PC-3 (cell line): ENCODE measurements at regions not wholly inside any gene's neighbourhood (a gene's known extent, or its start where the extent isn't known, plus 50 kb on each side); places are given as distances from the start of the nearest gene placed in this dataset.

Experiments
- ATAC-seq: fragments of 200-7000 bp; cut with Tn5 transposase; 2 replicates; pipeline ENCODE4 v1.9.1; 2020; ENCODE audit warnings: mild to moderate bottlenecking, moderate library complexity
- BruUV-seq: library from RNA; stranded (reverse); fragments of 400-500 nt; replicated peaks from 2 replicates; lab custom pipeline; 2021; lab: Mats Ljungman, UMichigan
- CTCF ChIA-PET: fragments of 300-600 bp; sonication (Branson Sonifier 250); formaldehyde crosslinking; loops from one replicate; lab custom pipeline; 2022; ENCODE audit warnings: antibody characterized with exemption; lab: Charles Lee
- POLR2A ChIA-PET: fragments of 300-600 bp; sonication (Branson Sonifier 250); formaldehyde crosslinking; loops from one replicate; lab custom pipeline; 2022; ENCODE audit warnings: antibody characterized with exemption; ENCODE audit not compliant: unreplicated experiment; lab: Charles Lee
- DNase-seq: peaks from one replicate; pipeline ENCODE4 v3.0.0-alpha.2; 2015
- H2AFZ ChIP-seq: fragments of 300-600 bp; sonication (generic); 2 replicates; pipeline ENCODE4 v1.6.0; 2016; ENCODE audit warnings: antibody characterized with exemption, low read length
- H3F3A ChIP-seq: fragments of 300-600 bp; sonication (generic); one replicate; pipeline ENCODE4 v1.6.0; 2017; ENCODE audit warnings: antibody characterized with exemption, low read length, control low read depth, mild to moderate bottlenecking; ENCODE audit not compliant: unreplicated experiment
- H3K27ac ChIP-seq: fragments of 300-600 bp; sonication (generic); 2 replicates; pipeline ENCODE4 v1.5.1; 2016; ENCODE audit warnings: mild to moderate bottlenecking, low read length
- H3K27me3 ChIP-seq: fragments of 300-600 bp; sonication (generic); 2 replicates; pipeline ENCODE4 v1.6.1; 2016; ENCODE audit warnings: low read length, mixed read lengths
- H3K36me3 ChIP-seq: fragments of 300-600 bp; sonication (generic); 2 replicates; pipeline ENCODE4 v1.6.1; 2016; ENCODE audit warnings: low read depth, mixed run types, low read length, mixed read lengths
- H3K4me1 ChIP-seq: fragments of 300-600 bp; sonication (generic); 2 replicates; pipeline ENCODE4 v1.5.1; 2016; ENCODE audit warnings: low read length; ENCODE audit not compliant: insufficient read depth
- H3K4me2 ChIP-seq: fragments of 300-600 bp; sonication (generic); 2 replicates; pipeline ENCODE4 v1.6.0; 2016; ENCODE audit warnings: low read length
- H3K4me3 ChIP-seq: fragments of 300-600 bp; sonication (generic); 2 replicates; pipeline ENCODE4 v1.5.1; 2016; ENCODE audit warnings: mild to moderate bottlenecking, low read length, mixed read lengths
- H3K79me2 ChIP-seq: fragments of 300-600 bp; sonication (generic); 2 replicates; pipeline ENCODE4 v1.6.1; 2017; ENCODE audit warnings: low read length, mixed read lengths
- H3K9ac ChIP-seq: fragments of 300-600 bp; sonication (generic); 2 replicates; pipeline ENCODE4 v1.6.0; 2016; ENCODE audit warnings: mild to moderate bottlenecking, low read length
- H3K9me2 ChIP-seq: fragments of 300-600 bp; sonication (generic); replicated peaks from 2 replicates; pipeline ENCODE4 v1.6.1; 2016; ENCODE audit warnings: mixed run types, low read length, mixed read lengths
- H3K9me3 ChIP-seq: fragments of 300-600 bp; sonication (generic); 2 replicates; pipeline ENCODE4 v1.6.1; 2016; ENCODE audit warnings: low read length, mixed read lengths
- H4K20me1 ChIP-seq: fragments of 300-600 bp; sonication (generic); 2 replicates; pipeline ENCODE4 v1.6.1; 2016; ENCODE audit warnings: low read length, mixed read lengths
- CTCF ChIP-seq: fragments of 300-600 bp; sonication (generic); conservative IDR thresholded peaks from 2 replicates; pipeline ENCODE4 v1.5.1; 2017; ENCODE audit warnings: antibody characterized with exemption, low read depth, mild to moderate bottlenecking, low read length
- EZH2 ChIP-seq: fragments of 300-600 bp; sonication (generic); IDR thresholded peaks from one replicate; pipeline ENCODE4 v1.6.1; 2017; ENCODE audit warnings: antibody characterized with exemption, mild to moderate bottlenecking, low read length; ENCODE audit not compliant: unreplicated experiment
- EZH2phosphoT487 ChIP-seq: fragments of 300-600 bp; sonication (generic); IDR thresholded peaks from 2 replicates; pipeline ENCODE4 v1.6.1; 2018; ENCODE audit warnings: mild to moderate bottlenecking, antibody characterized with exemption, low read length, borderline replicate concordance
- intact Hi-C: fragments of 100-400 bp; cut with micrococcal nuclease; formaldehyde crosslinking; loops from 2 replicates; pipeline ENCODE4 v1.9.0; 2023

- peak overlapping the region; percentile 59 for H3K4me2 ChIP-seq
- H3K27ac ChIP-seq: no peak overlapping the region
- H3K9me3 ChIP-seq: no peaks in the 10 kb centered on the region
- H4K20me1 ChIP-seq: no peaks in the 10 kb centered on the region
- H3K36me3 ChIP-seq: no peaks in the 10 kb centered on the region; the same call in 1 of the 2 replicates
- TF ChIP-seq EZH2 (no peak), CTCF (no peak), EZH2phosphoT487 (no peak)
- no peak overlapping the region for H3K4me3 ChIP-seq
- intact Hi-C loops: loop anchor here (5.0 kb wide), 1 partner anchor 56 kb away; no protein-coding TSS in a partner anchor
- no peak overlapping the region for H3K9ac ChIP-seq
- ChIA-PET CTCF (interaction anchor here (0.9 to 1.5 kb wide), 2 partner anchors 16 to 35 kb away, joined by 4 to 6 read pairs; no protein-coding TSS in a partner anchor), POLR2A (interaction anchor here (0.5 kb wide), 1 partner anchor 46 kb away, joined by 9 read pairs; no protein-coding TSS in a partner anchor)
- no peaks in the 10 kb centered on the region for H3K79me2 ChIP-seq
- H3K27me3 ChIP-seq: no peaks in the 10 kb centered on the region
- DNase-seq: peak; percentile 64
- H2AFZ ChIP-seq: no peak overlapping the region
- no peaks in the 10 kb centered on the region for H3K9me2 ChIP-seq
- peak; percentile 78 for ATAC-seq
- peaks cover 60% of the 10 kb centered on the region for H3K4me1 ChIP-seq
- BruUV-seq: no TSS peak
- H3F3A ChIP-seq: peaks cover 7% of the 10 kb centered on the region
These were observed 185.6 kb upstream of the PRSS58 start for GRCh38 chr7:142443216-142444010.

- BruUV-seq: no TSS peak
- CTCF ChIA-PET: no interaction called here
These were observed 184.5 kb upstream of the PRSS58 start for GRCh38 chr7:142442396-142442795.

More at GRCh38 chr7:142442396-142442795, 184.5 kb upstream of the PRSS58 start:
- ATAC-seq: no peak
- Histone ChIP-seq H3K79me2 (no peaks in the 10 kb centered on the region), H3K9me2 (no peaks in the 10 kb centered on the region), H3K27me3 (no peaks in the 10 kb centered on the region), H2AFZ (no peak overlapping the region), H3K9ac (no peak overlapping the region), H3K4me1 (peaks cover 61% of the 10 kb centered on the region), H3F3A (peaks cover 7% of the 10 kb centered on the region), H3K4me2 (no peak overlapping the region), H3K9me3 (no peaks in the 10 kb centered on the region), H3K36me3 (no peaks in the 10 kb centered on the region; the same call in 1 of the 2 replicates), H3K27ac (no peak overlapping the region), H4K20me1 (no peaks in the 10 kb centered on the region), H3K4me3 (no peak overlapping the region)
- intact Hi-C loops: loop anchor here (5.0 kb wide), 1 partner anchor 55 kb away; no protein-coding TSS in a partner anchor
- no peak for DNase-seq
- POLR2A ChIA-PET: no interaction called here
- TF ChIP-seq CTCF (no peak), EZH2phosphoT487 (no peak), EZH2 (no peak)
